NB4 (cell line): ENCODE measurements at regions not wholly inside any gene's neighbourhood (a gene's known extent, or its start where the extent isn't known, plus 50 kb on each side); places are given as distances from the start of the nearest gene placed in this dataset.
"Not testable (repeated sequence)": the region's sequence is repeated elsewhere in the genome, so short reads cannot be mapped to it uniquely, and the experiment has no call there.

Source experiments
- DNase-seq: peaks from one replicate; pipeline ENCODE4 v3.0.0; 2010; ENCODE audit warnings: low read depth
- H3K4me3 ChIP-seq: one replicate; pipeline ENCODE4 v1.5.1; 2011; ENCODE audit warnings: mild to moderate bottlenecking, low read depth, low read length, moderate library complexity
- CTCF ChIP-seq: IDR thresholded peaks from one replicate; pipeline ENCODE4 v1.5.1; 2012; ENCODE audit warnings: low read depth, low read length
- MAX ChIP-seq: IDR thresholded peaks from 2 replicates; pipeline ENCODE4 v1.6.1; 2011; ENCODE audit warnings: low read depth, low read length
- MYC ChIP-seq: IDR thresholded peaks from 2 replicates; pipeline ENCODE4 v1.6.1; 2011; ENCODE audit warnings: low read depth, low read length
- POLR2A ChIP-seq: IDR thresholded peaks from 2 replicates; pipeline ENCODE4 v1.6.1; 2011; ENCODE audit warnings: mild to moderate bottlenecking; ENCODE audit not compliant: insufficient read length; ENCODE audit errors: extremely low read depth

- DNase-seq = peak; percentile 2
- no peak overlapping the region for H3K4me3 ChIP-seq
- TF ChIP-seq MAX (no peak), POLR2A (no peak), MYC (no peak), CTCF (no peak)
Measured at GRCh38 chrX:129323115-129323514, 200.2 kb downstream of the SMARCA1 start.

- no peak overlapping the region for H3K4me3 ChIP-seq
- DNase-seq = peak; percentile 22
- TF ChIP-seq POLR2A (no peak), MYC (no peak), MAX (no peak), CTCF (no peak)
Measured at GRCh38 chrX:129318375-129318774, 204.9 kb downstream of the SMARCA1 start.

GRCh38 chrX:129316461-129316860, 206.8 kb downstream of the SMARCA1 start:
- no peak for DNase-seq
- TF ChIP-seq MYC (no peak), MAX (no peak), POLR2A (no peak), CTCF (no peak)
- H3K4me3 ChIP-seq = no peak overlapping the region

- no peak for DNase-seq
- TF ChIP-seq MYC = no peak
- no peak for TF ChIP-seq POLR2A
- no peak for TF ChIP-seq MAX
- H3K4me3 ChIP-seq = no peak overlapping the region
Measured at GRCh38 chrX:129310000-129310399, 213.3 kb downstream of the SMARCA1 start.

GRCh38 chrX:129262912-129263311, 260.4 kb downstream of the SMARCA1 start:
- TF ChIP-seq MAX (no peak), CTCF (no peak), MYC (no peak), POLR2A (no peak)
- H3K4me3 ChIP-seq = no peak overlapping the region
- DNase-seq = no peak

GRCh38 chrX:129255516-129255915, 267.8 kb downstream of the SMARCA1 start:
- H3K4me3 ChIP-seq, DNase-seq: not testable (repeated sequence)

- H3K4me3 ChIP-seq = no peak overlapping the region
- no peak for TF ChIP-seq POLR2A
- TF ChIP-seq CTCF = no peak
- TF ChIP-seq MYC = no peak
- no peak for TF ChIP-seq MAX
- DNase-seq = no peak
Measured at GRCh38 chrX:129249563-129249962, 273.7 kb downstream of the SMARCA1 start.
